ENCODE measurements at regions not wholly inside any gene's neighbourhood (a gene's known extent, or its start where the extent isn't known, plus 50 kb on each side); places are given as distances from the start of the nearest gene placed in this dataset.

DNA sequence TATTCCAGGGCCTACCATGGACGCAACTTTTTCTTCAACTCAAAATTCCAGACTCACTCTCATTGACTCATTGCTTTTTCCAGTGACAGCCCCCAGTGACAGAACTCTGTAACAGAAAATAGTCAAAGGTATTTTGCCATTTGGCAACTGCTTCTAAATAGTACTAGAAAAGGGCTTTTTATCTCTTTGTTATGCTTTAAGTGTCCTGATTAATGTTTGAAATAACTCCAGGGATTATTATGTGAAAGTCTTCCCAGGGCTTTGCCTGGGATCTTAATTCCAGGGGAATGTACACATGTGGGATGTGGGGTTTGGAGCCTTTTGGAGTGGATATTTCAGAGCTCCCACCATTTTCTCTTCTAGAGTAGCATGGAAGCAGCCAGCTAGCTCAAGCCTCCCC, 198.8 kb downstream of the KCNS3 start (continued):
- TF ChIP-seq POU5F1 (IDR thresholded peaks at IDR 0.05; ENCODE audit: low read depth, low read length) (no peak), E2F6 (IDR thresholded peaks at IDR 0.05) (no peak), SP2 (IDR thresholded peaks at IDR 0.05; ENCODE audit: low read length) (no peak), GTF2F1 (IDR thresholded peaks at IDR 0.05; ENCODE audit: borderline replicate concordance, low read depth, low read length) (no peak), CEBPB (IDR thresholded peaks at IDR 0.05; ENCODE audit: low read depth, low read length) (no peak), SRF (IDR thresholded peaks at IDR 0.05; ENCODE audit: low read depth, low read length) (no peak), KDM5A (IDR thresholded peaks at IDR 0.05; ENCODE audit: low read length) (no peak), EP300 (IDR thresholded peaks at IDR 0.05; ENCODE audit: borderline replicate concordance in 1 of 2, low read depth in 2 of 2, low read length in 2 of 2) (no peak), HDAC6 (IDR thresholded peaks at IDR 0.05; ENCODE audit: low read depth, low read length) (no peak), POLR2A (IDR thresholded peaks at IDR 0.05; ENCODE audit: control extremely low read depth in 1 of 2, low read depth in 2 of 2, low read length in 2 of 2) (no peak), CBX5 (IDR thresholded peaks at IDR 0.05; ENCODE audit: low read depth, low read length) (no peak), CTBP2 (IDR thresholded peaks at IDR 0.05; ENCODE audit: borderline replicate concordance, insufficient read depth, insufficient read length, low read length) (no peak), SP1 (IDR thresholded peaks at IDR 0.05; ENCODE audit: low read depth, low read length) (no peak), SAP30 (IDR thresholded peaks at IDR 0.05; ENCODE audit: insufficient read depth, insufficient replicate concordance, low read length) (no peak), JUND (IDR thresholded peaks at IDR 0.05; ENCODE audit: low read length) (no peak), BACH1 (IDR thresholded peaks at IDR 0.05; ENCODE audit: low read length) (no peak), MAFK (IDR thresholded peaks at IDR 0.05; ENCODE audit: low read depth, low read length) (no peak), CREB1 (IDR thresholded peaks at IDR 0.05) (no peak)
